GM23338 (cell line): ENCODE measurements at regions not wholly inside any gene's neighbourhood (a gene's known extent, or its start where the extent isn't known, plus 50 kb on each side); places are given as distances from the start of the nearest gene placed in this dataset.

Source experiments
- ATAC-seq: fragments of 200-7000 bp; cut with Tn5 transposase; 3 replicates; pipeline ENCODE4 v1.9.1; 2020
- DNase-seq: peaks from one replicate; pipeline ENCODE4 v3.0.0-alpha.2; 2015; ENCODE audit warnings: low spot score
- H2AFZ ChIP-seq: fragments of 200-600 bp; sonication (generic); 2 replicates; pipeline ENCODE4 v1.8.0; 2016; ENCODE audit warnings: antibody characterized with exemption, mild to moderate bottlenecking, moderate library complexity
- H3F3A ChIP-seq: fragments of 200-600 bp; sonication (generic); replicated peaks from 2 replicates; pipeline ENCODE4 v1.8.0; 2017; ENCODE audit warnings: antibody characterized with exemption, mixed run types, low read depth
- H3K27ac ChIP-seq: fragments of 200-600 bp; sonication (generic); 2 replicates; pipeline ENCODE4 v1.6.1; 2016; ENCODE audit warnings: low read depth
- H3K27me3 ChIP-seq: fragments of 200-600 bp; sonication (generic); 2 replicates; pipeline ENCODE4 v1.8.0; 2016; ENCODE audit warnings: mild to moderate bottlenecking, mixed run types, moderate library complexity; ENCODE audit not compliant: insufficient read depth
- H3K36me3 ChIP-seq: fragments of 200-600 bp; sonication (generic); 2 replicates; pipeline ENCODE4 v1.8.0; 2016; ENCODE audit warnings: mild to moderate bottlenecking; ENCODE audit not compliant: insufficient read depth
- H3K4me1 ChIP-seq: fragments of 200-600 bp; sonication (generic); 2 replicates; pipeline ENCODE4 v1.8.0; 2016; ENCODE audit warnings: mild to moderate bottlenecking, moderate library complexity; ENCODE audit not compliant: insufficient read depth
- H3K4me2 ChIP-seq: fragments of 200-600 bp; sonication (generic); 2 replicates; pipeline ENCODE4 v1.7.1; 2017; ENCODE audit warnings: mixed run types
- H3K4me3 ChIP-seq: fragments of 200-600 bp; sonication (generic); 2 replicates; pipeline ENCODE4 v1.6.1; 2016; ENCODE audit warnings: mixed run types
- H3K79me2 ChIP-seq: fragments of 200-600 bp; sonication (generic); replicated peaks from 2 replicates; pipeline ENCODE4 v1.8.0; 2017; ENCODE audit warnings: mild to moderate bottlenecking; ENCODE audit not compliant: insufficient read depth
- H3K9me2 ChIP-seq: fragments of 200-600 bp; sonication (generic); 2 replicates; pipeline ENCODE4 v1.8.0; 2017; ENCODE audit not compliant: insufficient read depth
- H4K20me1 ChIP-seq: fragments of 200-600 bp; sonication (generic); replicated peaks from 2 replicates; pipeline ENCODE4 v1.8.0; 2017; ENCODE audit warnings: mild to moderate bottlenecking; ENCODE audit not compliant: insufficient read depth
- H3K27ac Mint-ChIP-seq: 2 replicates; pipeline ENCODE4 v1.8.0; 2020; ENCODE audit warnings: inconsistent platforms, mild to moderate bottlenecking, moderate library complexity, mixed read lengths
- H3K27me3 Mint-ChIP-seq: 3 replicates; pipeline ENCODE4 v1.8.0; 2022; ENCODE audit warnings: low read depth, mild to moderate bottlenecking, moderate library complexity, mixed read lengths, inconsistent platforms; ENCODE audit not compliant: insufficient read depth, poor library complexity
- H3K36me3 Mint-ChIP-seq: 3 replicates; pipeline ENCODE4 v1.8.0; 2021; ENCODE audit warnings: low read depth, mild to moderate bottlenecking, inconsistent platforms, moderate library complexity, mixed read lengths
- H3K4me1 Mint-ChIP-seq: 3 replicates; pipeline ENCODE4 v1.8.0; 2020; ENCODE audit warnings: mild to moderate bottlenecking, inconsistent platforms, mixed read lengths
- H3K4me3 Mint-ChIP-seq: 3 replicates; pipeline ENCODE4 v1.8.0; 2021; ENCODE audit warnings: moderate library complexity, mild to moderate bottlenecking, inconsistent platforms, mixed read lengths
- H3K9me3 Mint-ChIP-seq: 3 replicates; pipeline ENCODE4 v1.8.0; 2020; ENCODE audit warnings: moderate library complexity, mild to moderate bottlenecking, inconsistent platforms, mixed read lengths
- EZH2 ChIP-seq: fragments of 200-600 bp; sonication (generic); IDR thresholded peaks from one replicate; pipeline ENCODE4 v1.8.0; 2017; ENCODE audit warnings: antibody characterized with exemption, mild to moderate bottlenecking, low read depth; ENCODE audit not compliant: unreplicated experiment
- NANOG ChIP-seq: IDR thresholded peaks from 2 replicates; pipeline ENCODE4 v1.6.1; 2016; ENCODE audit warnings: antibody characterized with exemption, borderline replicate concordance
- POLR2AphosphoS5 ChIP-seq: IDR thresholded peaks from 2 replicates; pipeline ENCODE4 v1.6.1; 2016; ENCODE audit warnings: antibody characterized with exemption, low read depth
- REST ChIP-seq: IDR thresholded peaks from one replicate; pipeline ENCODE4 v1.6.1; 2018; ENCODE audit warnings: antibody characterized with exemption; ENCODE audit not compliant: unreplicated experiment
- STAT1 ChIP-seq: IDR thresholded peaks from one replicate; pipeline ENCODE4 v1.6.1; 2016; ENCODE audit warnings: antibody characterized with exemption; ENCODE audit not compliant: unreplicated experiment
- TF ChIP-seq, protein P1 (sequence below): fragments of 250-450 bp; sonication (Bioruptor Pico); IDR thresholded peaks from 2 replicates; pipeline ENCODE4 v1.5.0; 2020; ENCODE audit warnings: mild to moderate bottlenecking, moderate library complexity

GRCh38 chr1:182144646-182145030, 83.1 kb upstream of the ZNF648 start:
- Histone ChIP-seq H3F3A (no peaks in the 10 kb centered on the region), H3K79me2 (no peaks in the 10 kb centered on the region), H3K4me2 (no peak overlapping the region), H3K27me3 (no peaks in the 10 kb centered on the region), H3K9me2 (no peaks in the 10 kb centered on the region), H3K36me3 (no peaks in the 10 kb centered on the region), H2AFZ (no peak overlapping the region), H3K27ac (no peak overlapping the region), H3K4me3 (no peak overlapping the region), H3K4me1 (peaks cover 10% of the 10 kb centered on the region; the same call in 1 of the 2 replicates), H4K20me1 (no peaks in the 10 kb centered on the region)
- Mint-ChIP-seq H3K9me3 (no peaks in the 10 kb centered on the region), H3K27me3 (peaks cover 1% of the 10 kb centered on the region), H3K36me3 (no peaks in the 10 kb centered on the region), H3K4me3 (no peak overlapping the region), H3K4me1 (peaks cover 17% of the 10 kb centered on the region), H3K27ac (no peak overlapping the region)
- no peak for TF ChIP-seq NANOG
- no peak for TF ChIP-seq REST
- TF ChIP-seq POLR2AphosphoS5: no peak
- TF ChIP-seq, protein P1, sequence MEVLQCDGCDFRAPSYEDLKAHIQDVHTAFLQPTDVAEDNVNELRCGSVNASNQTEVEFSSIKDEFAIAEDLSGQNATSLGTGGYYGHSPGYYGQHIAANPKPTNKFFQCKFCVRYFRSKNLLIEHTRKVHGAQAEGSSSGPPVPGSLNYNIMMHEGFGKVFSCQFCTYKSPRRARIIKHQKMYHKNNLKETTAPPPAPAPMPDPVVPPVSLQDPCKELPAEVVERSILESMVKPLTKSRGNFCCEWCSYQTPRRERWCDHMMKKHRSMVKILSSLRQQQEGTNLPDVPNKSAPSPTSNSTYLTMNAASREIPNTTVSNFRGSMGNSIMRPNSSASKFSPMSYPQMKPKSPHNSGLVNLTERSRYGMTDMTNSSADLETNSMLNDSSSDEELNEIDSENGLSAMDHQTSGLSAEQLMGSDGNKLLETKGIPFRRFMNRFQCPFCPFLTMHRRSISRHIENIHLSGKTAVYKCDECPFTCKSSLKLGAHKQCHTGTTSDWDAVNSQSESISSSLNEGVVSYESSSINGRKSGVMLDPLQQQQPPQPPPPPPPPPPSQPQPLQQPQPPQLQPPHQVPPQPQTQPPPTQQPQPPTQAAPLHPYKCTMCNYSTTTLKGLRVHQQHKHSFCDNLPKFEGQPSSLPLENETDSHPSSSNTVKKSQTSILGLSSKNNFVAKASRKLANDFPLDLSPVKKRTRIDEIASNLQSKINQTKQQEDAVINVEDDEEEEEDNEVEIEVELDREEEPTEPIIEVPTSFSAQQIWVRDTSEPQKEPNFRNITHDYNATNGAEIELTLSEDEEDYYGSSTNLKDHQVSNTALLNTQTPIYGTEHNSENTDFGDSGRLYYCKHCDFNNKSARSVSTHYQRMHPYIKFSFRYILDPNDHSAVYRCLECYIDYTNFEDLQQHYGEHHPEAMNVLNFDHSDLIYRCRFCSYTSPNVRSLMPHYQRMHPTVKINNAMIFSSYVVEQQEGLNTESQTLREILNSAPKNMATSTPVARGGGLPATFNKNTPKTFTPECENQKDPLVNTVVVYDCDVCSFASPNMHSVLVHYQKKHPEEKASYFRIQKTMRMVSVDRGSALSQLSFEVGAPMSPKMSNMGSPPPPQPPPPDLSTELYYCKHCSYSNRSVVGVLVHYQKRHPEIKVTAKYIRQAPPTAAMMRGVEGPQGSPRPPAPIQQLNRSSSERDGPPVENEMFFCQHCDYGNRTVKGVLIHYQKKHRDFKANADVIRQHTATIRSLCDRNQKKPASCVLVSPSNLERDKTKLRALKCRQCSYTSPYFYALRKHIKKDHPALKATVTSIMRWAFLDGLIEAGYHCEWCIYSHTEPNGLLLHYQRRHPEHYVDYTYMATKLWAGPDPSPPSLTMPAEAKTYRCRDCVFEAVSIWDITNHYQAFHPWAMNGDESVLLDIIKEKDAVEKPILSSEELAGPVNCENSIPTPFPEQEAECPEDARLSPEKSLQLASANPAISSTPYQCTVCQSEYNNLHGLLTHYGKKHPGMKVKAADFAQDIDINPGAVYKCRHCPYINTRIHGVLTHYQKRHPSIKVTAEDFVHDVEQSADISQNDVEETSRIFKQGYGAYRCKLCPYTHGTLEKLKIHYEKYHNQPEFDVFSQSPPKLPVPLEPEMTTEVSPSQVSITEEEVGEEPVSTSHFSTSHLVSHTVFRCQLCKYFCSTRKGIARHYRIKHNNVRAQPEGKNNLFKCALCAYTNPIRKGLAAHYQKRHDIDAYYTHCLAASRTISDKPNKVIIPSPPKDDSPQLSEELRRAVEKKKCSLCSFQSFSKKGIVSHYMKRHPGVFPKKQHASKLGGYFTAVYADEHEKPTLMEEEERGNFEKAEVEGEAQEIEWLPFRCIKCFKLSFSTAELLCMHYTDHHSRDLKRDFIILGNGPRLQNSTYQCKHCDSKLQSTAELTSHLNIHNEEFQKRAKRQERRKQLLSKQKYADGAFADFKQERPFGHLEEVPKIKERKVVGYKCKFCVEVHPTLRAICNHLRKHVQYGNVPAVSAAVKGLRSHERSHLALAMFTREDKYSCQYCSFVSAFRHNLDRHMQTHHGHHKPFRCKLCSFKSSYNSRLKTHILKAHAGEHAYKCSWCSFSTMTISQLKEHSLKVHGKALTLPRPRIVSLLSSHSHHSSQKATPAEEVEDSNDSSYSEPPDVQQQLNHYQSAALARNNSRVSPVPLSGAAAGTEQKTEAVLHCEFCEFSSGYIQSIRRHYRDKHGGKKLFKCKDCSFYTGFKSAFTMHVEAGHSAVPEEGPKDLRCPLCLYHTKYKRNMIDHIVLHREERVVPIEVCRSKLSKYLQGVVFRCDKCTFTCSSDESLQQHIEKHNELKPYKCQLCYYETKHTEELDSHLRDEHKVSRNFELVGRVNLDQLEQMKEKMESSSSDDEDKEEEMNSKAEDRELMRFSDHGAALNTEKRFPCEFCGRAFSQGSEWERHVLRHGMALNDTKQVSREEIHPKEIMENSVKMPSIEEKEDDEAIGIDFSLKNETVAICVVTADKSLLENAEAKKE (CRISPR knock-in tag): no peak
- no peak for TF ChIP-seq STAT1
- TF ChIP-seq EZH2: no peak
- no peak for DNase-seq
- ATAC-seq: no peak
